GM10248 (cell line): ENCODE measurements at regions not wholly inside any gene's neighbourhood (a gene's known extent, or its start where the extent isn't known, plus 50 kb on each side); places are given as distances from the start of the nearest gene placed in this dataset.
A peak's percentile ranks its signal among the peaks of the same experiment; 100 is the strongest.

ENCODE experiments used
- CTCF ChIA-PET: fragments of 300-600 bp; sonication (Branson Sonifier 250); formaldehyde crosslinking; extraction: SDS; loops from one replicate; lab custom pipeline; 2021; ENCODE audit warnings: antibody characterized with exemption; lab: Yijun Ruan, JAX
- POLR2A ChIA-PET: fragments of 350-650 bp; sonication (Branson Sonifier 250); formaldehyde crosslinking; extraction: SDS; loops from one replicate; lab custom pipeline; 2020; ENCODE audit warnings: antibody characterized with exemption; lab: Yijun Ruan, JAX
- DNase-seq: peaks from one replicate; pipeline ENCODE4 v3.0.0; 2012; ENCODE audit errors: extremely low spot score
- TF ChIP-seq, protein P1 (sequence below): IDR thresholded peaks from 2 replicates; pipeline ENCODE4 v1.5.1; 2012; ENCODE audit warnings: mild to moderate bottlenecking, low read depth; ENCODE audit errors: extremely low read depth, missing control alignments, control extremely low read depth

GRCh38 chr1:178578541-178578940, 65.6 kb downstream of the TEX35 start:
- ChIA-PET CTCF (interaction anchor here (1.0 to 2.2 kb wide), 4 partner anchors 9 to 189 kb away, joined by 3 to 7 read pairs (median 6); no protein-coding TSS in a partner anchor), POLR2A (no interaction called here)
- no peak for DNase-seq
- TF ChIP-seq, protein P1, sequence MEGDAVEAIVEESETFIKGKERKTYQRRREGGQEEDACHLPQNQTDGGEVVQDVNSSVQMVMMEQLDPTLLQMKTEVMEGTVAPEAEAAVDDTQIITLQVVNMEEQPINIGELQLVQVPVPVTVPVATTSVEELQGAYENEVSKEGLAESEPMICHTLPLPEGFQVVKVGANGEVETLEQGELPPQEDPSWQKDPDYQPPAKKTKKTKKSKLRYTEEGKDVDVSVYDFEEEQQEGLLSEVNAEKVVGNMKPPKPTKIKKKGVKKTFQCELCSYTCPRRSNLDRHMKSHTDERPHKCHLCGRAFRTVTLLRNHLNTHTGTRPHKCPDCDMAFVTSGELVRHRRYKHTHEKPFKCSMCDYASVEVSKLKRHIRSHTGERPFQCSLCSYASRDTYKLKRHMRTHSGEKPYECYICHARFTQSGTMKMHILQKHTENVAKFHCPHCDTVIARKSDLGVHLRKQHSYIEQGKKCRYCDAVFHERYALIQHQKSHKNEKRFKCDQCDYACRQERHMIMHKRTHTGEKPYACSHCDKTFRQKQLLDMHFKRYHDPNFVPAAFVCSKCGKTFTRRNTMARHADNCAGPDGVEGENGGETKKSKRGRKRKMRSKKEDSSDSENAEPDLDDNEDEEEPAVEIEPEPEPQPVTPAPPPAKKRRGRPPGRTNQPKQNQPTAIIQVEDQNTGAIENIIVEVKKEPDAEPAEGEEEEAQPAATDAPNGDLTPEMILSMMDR, result no peak

GRCh38 chr1:178579095-178579494, 66.2 kb downstream of the TEX35 start:
- ChIA-PET CTCF (interaction anchor here (1.0 to 2.2 kb wide), 5 partner anchors 9 to 189 kb away, joined by 3 to 7 read pairs (median 6); no protein-coding TSS in a partner anchor), POLR2A (no interaction called here)
- DNase-seq, result no peak
- TF ChIP-seq, protein P1, result no peak

- TF ChIP-seq, protein P1, result no peak
- ChIA-PET POLR2A (no interaction called here), CTCF (interaction anchor here (1.0 to 2.2 kb wide), 3 partner anchors 8 to 37 kb away, joined by 3 to 7 read pairs (median 6); no protein-coding TSS in a partner anchor)
- peak; percentile 25 for DNase-seq
Measured at GRCh38 chr1:178579562-178579961, 66.7 kb downstream of the TEX35 start.

- DNase-seq, result no peak
- POLR2A ChIA-PET, result no interaction called here
- CTCF ChIA-PET, result interaction anchor here (0.9 to 2.2 kb wide), 5 partner anchors 8 to 37 kb away, joined by 3 to 6 read pairs (median 3); no protein-coding TSS in a partner anchor
- TF ChIP-seq, protein P1, result no peak
Measured at GRCh38 chr1:178580096-178580495, 67.2 kb downstream of the TEX35 start.

DNA sequence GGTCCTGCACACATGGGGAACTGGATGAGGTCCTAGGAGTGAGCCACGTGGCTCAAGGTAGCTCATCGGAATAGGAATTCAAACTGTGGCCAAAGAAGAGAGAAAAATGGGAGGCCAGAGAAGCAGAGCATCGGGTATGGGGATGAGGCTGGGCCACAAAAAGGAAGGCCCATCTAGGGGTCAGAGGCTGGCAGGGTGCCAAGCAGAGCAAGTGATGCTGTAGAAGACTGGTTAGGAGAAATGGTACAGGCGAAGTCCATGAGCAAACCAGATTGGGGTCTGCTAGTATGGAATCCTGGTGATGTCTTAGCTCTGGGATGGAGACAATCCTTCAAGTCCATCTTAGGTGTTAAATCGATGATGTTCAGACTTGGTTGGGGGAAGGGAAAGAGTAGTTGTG, 68.0 kb downstream of the TEX35 start:
- ChIA-PET POLR2A (interaction anchor here (1.3 kb wide), 1 partner anchor 18 kb away, joined by 3 read pairs; no protein-coding TSS in a partner anchor), CTCF (interaction anchor here (0.9 to 1.7 kb wide), 6 partner anchors 8 to 38 kb away, joined by 3 to 9 read pairs (median 4); no protein-coding TSS in a partner anchor)
- no peak for DNase-seq
- TF ChIP-seq, protein P1, result no peak

DNA sequence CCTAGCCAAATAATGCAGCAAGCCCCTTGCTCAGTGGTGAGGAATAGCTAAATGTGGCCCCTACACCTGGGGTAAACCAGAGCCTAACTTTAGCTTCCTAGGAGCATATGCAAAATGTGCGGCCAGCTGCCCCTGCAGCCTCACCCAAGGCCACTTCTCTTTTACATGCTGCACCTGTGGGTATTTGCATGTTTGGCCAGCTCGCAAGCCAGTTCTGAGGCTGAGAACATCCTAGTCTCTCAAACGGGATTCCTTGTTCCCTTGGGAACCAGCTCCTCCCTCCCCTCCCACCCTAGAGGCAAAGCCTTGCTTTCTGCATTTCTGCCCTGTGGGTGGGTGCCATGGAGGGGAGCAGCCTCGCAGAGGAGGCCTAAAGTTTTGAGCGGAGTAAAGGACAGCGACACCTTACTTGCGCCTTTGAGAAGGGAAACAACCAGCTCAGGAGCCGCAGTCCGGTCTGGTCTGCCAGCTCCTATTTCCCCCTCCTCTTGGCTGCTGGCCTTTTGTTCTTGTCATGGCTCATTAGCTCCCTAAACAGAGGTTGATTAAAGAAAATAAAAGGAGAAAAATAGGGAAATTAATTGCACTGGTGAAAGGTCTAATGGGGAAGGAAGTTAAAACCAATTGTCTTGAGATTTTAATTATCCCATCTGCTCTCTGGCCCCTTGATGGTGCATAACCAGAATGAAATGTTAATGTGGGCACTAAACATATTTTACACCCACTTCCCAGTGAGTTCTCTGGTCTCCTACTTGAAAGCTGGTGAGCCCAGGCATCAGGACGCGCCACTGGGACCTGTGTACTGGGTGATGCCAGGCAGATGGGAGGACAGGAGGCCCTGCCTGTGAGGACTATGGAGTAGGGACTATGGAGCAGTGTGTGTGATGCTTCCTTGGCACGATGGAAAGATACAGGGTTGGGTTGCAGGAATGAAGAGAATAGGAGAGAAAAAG, 68.7 kb downstream of the TEX35 start:
- ChIA-PET CTCF (interaction anchor here (0.6 to 1.7 kb wide), 8 partner anchors 9 to 38 kb away, joined by 3 to 9 read pairs (median 4); no protein-coding TSS in a partner anchor), POLR2A (interaction anchor here (0.7 to 1.3 kb wide), 3 partner anchors 17 to 96 kb away, joined by 3 to 7 read pairs (median 3); no protein-coding TSS in a partner anchor)
- DNase-seq, result no peak
- TF ChIP-seq, protein P1, result no peak
